Activated CD8-positive, alpha-beta memory T cell treated with anti-CD3 and anti-CD28 coated beads, Interleukin-2, amount 50 U/mL, for 24 hours (primary cell): ENCODE measurements at regions not wholly inside any gene's neighbourhood (a gene's known extent, or its start where the extent isn't known, plus 50 kb on each side); places are given as distances from the start of the nearest gene placed in this dataset.

Experiments used
- DNase-seq: peaks from one replicate; pipeline ENCODE4 v3.0.0-alpha.2; 2020; ENCODE audit errors: extremely low read depth

DNA sequence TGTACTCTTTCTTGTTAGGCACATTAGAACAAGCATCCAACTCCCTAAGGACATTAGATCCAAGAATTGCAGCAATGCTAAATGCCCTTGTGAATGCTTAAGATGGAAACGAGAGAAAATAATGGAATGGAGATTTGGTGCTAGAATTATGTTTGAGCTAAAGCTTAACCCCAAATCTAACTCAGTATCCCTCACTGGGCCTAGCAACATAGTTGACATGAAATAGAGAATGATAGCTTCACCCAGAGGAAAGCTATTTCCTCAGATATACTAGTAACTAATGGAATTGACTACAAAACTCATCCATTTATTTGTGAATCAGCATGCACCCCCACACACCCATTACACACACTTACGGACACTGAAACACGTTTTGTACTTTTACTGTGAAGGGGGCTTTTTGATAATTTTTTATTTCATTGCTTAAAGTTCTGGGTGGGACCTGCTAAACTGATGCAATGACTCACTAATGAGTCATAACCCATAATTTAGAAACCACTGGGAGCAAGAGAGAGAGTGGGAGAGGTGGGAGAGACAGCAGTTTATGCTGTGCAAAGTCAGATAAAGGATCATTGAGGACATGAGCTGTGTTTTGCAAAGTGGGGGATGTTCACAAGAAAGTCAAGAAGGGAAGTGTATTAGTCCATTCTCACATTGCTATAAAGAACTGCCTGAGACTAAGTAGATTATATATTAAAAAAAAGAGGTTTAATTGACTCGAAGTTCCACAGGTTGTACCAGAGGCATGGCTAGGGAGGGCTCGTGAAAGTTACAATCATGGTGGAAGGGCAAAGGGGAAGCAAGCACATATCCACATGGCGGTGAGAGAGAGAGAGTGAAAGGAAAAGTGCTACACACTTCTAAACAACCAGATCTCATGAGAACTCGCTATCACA, 382.7 kb downstream of the SFMBT2 start:
- no peak for DNase-seq

DNA sequence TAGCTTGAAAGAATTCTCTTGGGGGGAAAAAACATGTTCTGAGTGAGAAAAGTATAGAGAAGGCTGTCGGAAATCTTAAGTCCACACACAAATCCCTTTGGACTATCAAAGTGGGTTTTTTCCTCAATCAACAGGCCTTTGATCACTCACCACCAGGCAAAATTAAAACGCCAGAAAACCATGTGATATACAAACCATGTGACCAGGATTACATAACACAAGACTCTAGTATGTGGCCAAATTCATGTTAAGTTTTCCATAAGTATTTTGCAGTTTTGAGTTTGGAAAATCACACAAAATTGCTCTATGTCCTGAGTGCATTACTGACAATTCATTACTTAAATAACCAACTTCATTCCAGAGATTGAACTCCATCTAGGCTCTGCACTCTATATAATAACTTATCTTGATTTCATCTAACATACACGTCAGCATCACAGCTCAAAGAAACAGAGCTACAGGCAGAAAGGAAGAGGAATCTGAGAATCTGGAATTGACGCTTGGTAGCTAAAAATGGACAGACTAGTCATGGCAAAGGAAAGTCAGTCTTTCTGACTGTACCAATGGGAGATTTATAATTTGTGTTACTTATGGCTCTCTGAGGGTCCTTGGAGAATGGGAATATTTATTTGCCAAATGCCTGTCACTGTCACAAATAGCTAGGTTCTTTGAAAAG, 383.5 kb downstream of the SFMBT2 start:
- DNase-seq: no peak

DNA sequence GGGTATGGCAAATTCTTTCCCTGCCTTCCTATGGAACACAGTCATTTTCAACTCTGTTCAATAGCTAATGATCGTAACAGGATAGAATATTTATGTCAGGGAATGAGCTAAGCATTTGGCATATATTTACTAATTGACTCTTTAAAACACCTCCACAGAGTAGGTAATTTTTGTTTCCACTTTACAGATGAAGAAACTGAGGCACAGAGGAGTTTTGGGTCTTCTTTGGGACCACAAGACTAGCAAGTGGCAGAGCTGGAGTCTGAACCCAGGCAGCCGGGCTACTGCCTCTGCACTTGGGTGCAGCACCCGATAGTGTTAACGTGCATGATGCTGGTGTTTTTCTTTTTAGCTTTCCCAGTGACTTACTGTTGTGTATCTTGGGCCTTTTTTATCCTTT, 384.0 kb downstream of the SFMBT2 start:
- no peak for DNase-seq

DNA sequence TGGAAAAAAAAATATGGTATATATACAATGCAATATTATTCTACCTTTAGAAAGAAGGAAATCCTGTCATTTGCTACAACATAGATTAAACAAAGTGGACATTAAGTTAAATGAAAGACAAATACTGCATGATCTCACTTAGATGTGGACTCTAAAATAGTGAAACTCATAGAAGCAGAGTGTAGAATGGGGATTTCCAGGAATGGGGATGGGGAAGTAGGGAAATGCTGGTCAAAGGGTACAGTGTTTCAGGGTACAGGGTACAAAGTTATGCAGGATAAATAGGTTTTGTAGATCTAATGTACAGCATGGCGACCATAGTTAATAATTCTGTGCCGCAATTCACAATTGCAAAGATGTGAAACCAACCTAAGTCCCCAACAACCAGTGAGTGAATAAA, 385.5 kb downstream of the SFMBT2 start:
- no peak for DNase-seq

DNA sequence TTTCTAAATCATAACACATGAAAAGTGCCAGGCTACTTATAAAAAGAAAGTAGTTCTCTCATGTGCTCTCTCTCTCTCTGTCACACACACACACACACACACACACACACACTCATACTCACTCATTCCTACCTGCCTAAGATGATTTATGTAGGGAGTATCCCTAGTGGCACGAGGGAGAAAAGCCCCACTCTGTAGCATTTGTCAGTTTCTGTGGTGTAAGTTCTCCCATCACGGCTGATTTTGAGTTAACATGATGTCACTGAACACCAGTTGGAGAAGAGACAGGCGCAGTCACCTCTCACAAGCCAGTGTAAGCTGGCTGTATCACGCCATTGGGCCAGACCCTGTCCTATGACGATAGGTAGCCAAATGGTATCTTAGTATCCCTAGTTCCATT, 395.4 kb downstream of the SFMBT2 start:
- DNase-seq: no peak

DNA sequence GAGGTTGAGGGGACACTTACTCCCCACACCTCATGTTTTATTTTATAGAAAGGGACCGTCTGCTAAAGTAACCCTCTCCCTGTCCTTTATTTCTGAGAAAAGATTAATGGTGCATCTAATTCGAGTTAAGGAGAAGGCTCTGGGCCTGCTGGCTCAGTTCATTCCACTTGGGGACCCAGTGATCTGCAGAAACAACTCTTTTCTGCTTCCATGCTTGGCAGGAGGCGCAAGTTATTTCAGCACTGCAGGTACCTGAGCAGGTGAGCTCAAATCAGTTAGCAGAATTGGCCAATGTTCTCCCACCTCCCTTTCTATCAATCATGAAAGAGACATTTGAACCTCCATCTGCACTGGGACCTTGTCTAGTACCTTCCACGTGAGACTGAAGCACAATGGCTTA, 396.1 kb downstream of the SFMBT2 start:
- no peak for DNase-seq

DNA sequence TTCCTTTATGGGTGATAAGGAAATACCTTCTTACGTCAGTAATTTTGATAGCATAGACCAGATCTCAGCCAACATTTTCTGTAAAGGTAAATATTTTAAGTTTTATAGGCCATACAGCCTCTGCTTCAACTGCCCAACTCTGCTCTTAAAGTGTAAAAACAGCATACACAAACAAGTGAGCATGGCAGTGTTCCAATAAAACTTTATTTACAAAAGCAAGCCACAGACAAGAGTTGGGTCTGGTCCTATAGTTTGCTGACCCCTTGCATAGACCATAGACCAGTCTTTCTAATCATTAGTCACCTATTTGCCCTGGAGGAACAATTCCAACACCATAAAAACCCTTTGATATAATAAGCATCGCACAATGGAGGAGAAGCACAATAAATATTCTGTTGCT, 398.8 kb downstream of the SFMBT2 start:
- no peak for DNase-seq

DNA sequence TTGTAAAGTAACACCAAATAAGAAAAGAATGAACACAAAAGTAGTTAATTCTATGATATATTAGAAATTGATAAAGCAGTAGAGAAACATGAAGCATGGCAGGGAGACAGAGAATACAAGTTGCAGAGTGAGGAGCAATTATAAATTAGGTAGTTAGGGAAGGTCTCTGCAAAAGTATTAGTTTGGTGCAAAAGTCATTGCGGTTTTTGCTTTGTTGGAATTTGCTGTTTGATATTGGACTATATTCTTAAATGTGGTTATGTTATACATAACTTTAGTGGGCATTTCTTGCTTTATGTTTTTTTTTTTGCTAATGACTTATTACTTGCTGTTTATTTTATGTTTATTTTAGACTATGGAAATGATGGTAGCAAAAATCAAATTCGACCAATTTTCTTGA, 402.2 kb downstream of the SFMBT2 start:
- DNase-seq: no peak

DNA sequence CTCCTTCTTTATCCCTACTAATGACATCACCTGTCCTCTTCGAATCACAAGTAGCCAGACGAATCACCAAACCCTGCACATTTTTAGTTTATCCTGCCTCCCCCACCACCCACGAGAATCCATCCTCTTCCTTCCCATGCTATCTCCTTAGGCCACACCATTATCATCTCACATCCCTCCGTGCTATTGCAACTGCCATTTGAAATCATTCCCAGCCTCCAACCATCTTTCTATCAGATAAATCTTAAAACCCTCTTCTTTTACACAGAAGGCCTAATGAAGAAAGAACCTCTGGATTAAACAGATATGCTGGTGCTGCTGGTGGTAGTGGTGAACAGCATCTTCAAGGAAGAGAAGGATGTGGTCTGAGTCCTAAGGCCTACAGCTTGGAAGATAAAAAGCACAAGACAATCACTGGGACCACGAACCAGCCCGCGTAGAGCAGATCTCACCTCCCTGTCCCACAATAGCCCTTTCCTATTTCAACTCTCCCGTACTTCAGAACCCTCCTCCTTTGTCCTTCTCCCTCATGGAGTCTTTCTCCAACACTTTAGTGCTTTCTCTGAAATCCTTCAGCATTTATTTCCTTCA, 403.1 kb downstream of the SFMBT2 start:
- no peak for DNase-seq

DNA sequence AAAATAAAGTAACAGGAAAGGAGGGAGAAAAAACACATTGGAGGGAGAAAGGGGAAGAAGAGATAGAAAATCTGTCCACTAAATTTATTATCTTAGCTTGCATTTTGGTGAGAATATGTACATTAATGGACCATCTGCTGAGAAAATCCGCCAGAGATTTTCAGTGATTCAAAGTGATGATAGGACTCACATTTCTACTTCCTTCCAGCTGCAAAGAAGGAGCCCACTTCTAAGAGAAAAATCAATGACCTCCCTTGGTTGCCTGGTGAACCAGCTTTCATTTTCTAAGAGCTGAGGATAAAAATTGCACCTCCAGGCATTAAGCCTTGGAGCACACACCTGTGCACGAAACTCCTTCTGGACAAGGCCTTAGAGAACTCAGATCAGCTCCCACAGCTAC, 404.3 kb downstream of the SFMBT2 start:
- no peak for DNase-seq

DNA sequence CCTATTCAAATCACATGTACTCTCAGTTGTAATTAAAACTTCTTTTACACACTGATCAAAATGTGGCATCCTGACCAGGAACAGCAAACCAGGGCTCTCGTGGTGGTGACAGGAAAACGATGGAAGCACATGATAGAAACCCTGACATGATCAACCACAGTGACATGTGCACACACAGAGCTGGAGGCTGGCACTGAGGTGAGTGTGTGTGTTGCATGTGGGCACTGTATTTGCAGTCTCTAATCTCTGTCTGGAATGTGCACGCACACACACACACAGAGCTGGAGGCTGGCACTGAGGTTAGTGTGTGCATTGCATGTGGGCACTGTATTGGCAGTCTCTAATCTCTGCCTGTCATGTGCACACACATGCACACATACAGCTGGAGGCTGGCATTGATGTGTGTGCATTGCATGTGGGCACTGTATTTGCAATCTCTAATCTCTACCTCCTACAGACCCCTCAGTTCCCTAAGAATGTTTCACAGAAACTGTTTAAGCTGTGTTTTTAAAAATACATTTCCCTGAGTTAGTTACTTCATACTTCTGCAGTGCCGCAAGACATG, 406.9 kb downstream of the SFMBT2 start:
- DNase-seq: no peak

DNA sequence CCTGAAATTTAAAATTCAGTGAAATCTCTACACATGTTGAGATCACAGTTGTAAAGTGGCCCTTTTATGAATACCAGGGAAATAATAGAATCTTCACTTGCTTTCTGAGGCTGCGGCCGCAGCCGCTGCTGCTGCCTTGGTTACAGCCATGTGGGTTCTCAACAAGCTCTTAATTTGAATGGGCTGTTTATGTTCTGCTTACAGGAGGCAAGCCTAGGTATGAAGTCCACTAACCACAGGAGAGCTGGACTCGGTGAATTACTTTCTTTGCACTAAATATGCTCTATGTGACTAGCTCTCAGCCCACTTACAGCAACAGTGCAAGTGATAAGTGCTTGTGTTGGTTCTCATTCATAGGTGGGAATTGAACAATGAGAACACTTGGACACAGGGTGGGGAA, 410.8 kb downstream of the SFMBT2 start:
- DNase-seq: no peak

DNA sequence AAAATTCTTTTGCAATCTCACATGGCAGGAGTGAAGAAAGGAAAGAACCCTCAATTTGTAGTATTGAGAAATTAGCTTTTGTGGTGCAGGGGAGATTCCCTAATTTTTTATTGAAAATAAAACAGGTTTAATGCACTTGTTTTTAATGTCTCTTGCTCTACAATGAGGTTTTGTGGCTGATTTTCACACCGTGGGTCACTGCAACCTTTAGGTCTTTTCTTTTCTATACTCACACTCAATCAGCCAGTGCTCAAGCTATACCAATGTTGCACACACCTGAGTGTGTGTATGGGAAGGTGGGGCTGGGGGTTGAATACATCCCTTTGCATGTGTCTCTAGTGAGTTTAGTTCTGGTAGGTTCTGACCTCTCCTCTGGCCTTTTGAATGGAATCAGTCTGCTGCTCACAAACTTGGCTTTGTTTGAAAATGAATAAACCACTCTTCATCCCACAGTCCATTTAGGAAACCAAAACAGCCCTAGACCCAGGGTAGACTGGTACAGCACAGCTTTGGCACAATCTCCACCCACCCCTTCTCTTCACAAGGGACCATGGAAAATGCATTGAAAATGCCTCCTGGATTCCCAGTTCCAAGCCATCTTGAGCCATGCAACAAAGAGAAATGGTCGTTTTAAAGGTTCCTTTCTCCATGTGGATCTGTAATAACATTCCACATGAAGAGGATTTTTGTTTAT, 411.5 kb downstream of the SFMBT2 start:
- no peak for DNase-seq

DNA sequence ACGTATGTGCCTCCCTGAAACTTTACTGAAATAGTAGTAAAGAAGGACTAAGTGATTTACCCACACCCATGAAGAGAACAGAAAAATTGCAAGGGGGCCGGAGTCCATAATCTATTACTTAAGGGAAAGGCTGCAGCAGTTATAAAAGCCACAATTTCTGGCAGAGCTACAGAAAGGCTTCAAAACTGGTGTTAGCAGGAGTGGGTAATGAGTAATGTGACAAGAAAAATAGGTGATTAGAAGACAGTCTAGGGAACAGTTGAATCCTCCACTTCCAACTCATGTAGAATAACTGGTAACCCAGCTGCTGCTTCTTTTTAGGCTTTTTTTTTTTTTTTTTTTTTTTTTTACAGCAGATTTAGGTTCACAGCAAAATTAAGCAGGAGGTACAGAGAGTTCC, 413.3 kb downstream of the SFMBT2 start:
- DNase-seq: no peak

DNA sequence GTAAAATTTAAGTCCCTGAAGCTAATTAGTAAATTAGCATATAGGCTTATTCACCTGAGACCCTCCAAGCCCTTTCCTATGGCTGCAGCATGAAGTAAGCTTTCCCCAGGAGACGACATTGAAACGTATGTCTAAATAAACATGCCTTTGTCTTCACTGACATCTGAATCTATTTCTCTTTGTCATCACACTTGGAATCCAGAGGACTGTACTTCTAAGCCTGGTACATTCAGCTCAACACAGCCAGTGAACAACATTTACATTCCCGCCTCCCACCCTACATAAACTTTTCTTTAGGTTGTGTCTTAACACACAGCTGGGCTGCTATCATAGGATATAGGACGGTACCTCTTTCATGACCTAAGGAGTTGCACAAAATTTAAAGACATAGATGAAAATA, 414.4 kb downstream of the SFMBT2 start:
- no peak for DNase-seq

DNA sequence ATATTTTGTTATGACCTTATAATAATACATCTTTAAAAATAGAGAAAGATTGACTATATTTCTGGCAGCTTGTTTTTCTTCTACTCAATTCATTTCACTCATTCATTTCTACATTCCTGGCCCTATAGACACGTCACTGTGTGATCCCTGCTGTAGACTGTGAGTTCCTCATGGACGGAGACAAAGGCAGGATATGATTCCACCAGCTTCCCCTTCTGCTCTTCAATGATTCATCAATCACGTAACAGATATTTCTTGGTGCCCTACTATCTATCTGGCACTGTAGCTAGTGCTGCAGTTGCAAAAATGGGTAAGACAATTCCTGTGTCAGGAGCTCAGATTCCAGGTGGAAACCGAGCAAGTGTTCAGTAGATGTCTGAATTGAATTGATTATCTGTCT, 415.0 kb downstream of the SFMBT2 start:
- DNase-seq: no peak

DNA sequence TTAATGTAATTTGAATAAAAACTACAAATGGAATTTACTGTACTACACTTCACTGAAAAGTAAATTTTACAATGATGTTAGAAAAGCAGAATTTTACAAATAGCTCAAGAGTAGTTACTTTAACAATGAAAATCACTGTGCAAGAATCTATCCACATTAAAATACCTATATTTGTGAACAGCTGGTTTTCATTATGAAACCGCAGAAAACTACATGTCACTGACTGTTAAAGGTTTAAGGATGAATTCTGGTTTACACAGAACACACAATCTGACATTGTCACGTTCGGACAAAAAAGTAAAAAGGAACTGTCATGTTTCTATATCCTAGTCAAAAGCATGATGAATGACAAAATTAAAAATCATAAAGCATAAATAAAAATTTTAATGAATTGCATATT, 415.3 kb upstream of the PRKCQ start:
- DNase-seq: no peak

DNA sequence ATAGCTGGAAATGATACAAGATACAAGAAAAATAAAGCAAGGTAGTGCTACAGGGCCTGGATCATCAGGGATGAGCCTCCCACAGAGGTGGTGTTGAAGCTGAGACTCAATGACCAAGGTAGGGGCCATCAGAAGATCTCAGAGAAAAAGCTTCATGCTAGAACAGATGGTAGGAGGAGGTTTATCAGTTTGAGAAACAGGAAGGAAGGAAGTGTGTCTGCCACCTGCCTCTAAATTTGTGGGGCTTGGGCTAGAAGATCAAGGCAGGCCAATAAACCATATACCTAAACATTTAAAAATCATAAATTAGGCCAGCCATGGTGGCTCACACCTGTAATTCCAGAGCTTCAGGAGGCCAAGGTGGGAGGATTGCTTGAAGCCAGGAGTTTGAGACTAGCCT, 410.8 kb upstream of the PRKCQ start:
- no peak for DNase-seq

DNA sequence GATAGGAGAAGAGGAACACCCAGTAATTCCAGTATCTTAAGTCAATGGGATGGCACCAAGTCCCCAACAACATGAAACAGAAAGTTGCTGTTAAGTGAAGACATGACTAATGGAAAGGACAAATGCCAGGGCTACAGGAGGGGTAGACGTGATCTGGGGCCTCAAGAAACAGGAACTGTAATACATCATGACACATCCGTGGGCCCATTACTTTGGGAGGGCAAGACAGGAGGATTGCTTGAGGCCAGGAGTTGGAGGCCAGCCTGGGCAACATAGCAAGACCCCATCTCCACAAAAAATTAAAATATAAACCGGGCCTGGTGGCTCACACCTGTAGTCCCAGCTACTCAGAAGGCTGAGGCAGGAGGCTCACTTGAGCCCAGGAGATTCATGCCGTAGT, 408.6 kb upstream of the PRKCQ start:
- DNase-seq: no peak

DNA sequence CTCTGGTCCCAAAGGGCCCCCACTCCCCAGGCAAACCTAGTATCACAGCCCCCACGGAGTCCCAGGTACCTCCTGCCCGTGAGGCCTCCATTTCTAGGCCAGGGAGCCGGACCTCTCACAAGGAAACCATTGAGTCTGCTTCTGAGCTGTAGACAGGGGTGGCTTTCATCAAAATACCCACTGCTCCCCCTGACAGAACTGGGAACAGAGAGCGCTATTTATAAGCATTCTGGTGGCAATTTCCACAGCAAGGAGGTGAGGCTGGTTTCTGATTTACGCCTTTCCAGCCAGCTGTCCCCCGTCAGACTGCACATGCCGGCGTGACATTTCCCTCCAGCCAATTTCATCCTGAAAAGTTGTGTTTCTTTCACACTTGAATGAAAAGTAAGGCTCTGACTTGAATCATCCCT, 407.5 kb upstream of the PRKCQ start:
- DNase-seq: no peak

DNA sequence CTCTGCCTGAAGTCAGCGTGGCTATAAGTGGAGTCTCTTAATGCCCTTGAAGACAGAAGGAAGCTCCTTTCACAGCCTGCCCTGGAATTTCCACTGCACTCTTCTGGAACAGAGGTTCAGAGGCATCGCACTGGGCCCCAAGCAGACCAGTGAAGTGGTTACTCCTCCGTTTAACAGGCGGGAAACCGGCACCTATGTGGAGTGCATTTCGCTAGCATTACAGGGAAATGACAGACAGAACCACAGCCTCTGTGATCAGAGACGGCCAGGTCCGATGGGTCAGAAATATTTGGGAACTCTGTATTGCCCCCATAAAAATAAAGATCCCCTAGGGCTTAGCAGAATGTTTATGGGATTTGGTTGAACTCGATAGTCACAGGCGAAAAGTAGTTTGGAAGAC, 406.9 kb upstream of the PRKCQ start:
- DNase-seq: no peak

DNA sequence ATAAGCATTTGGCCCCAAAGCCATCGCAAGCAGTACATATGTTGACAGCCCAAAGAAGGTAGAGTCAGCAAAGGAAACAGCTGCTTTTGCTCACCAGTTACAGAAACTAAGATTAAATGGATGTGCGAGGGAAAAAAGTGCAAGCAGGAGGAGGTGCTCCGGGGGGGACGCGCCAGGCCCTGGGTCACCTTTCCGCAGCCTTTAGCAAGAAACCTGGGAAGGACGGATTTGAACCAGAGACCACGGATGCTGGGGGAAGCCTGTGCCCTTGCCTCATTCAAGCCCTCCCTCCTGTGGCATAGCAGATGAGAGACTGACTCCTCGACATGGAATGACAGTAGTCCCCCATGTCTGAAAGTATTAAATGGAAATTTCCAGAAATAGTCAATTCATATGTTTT, 405.6 kb upstream of the PRKCQ start:
- no peak for DNase-seq
